HepG2 (cell line): ENCODE measurements at regions not wholly inside any gene's neighbourhood (a gene's known extent, or its start where the extent isn't known, plus 50 kb on each side); places are given as distances from the start of the nearest gene placed in this dataset.

ENCODE experiments used
- AGO2 ChIP-seq: fragments of 200-400 bp; formaldehyde crosslinking; optimal IDR thresholded peaks from 2 replicates; pipeline ENCODE3; 2017; ENCODE audit warnings: mild to moderate bottlenecking, low read depth, low read length, moderate library complexity
- FOXK1 ChIP-seq: sonication (generic); formaldehyde crosslinking; IDR thresholded peaks from 2 replicates; pipeline ENCODE4 v1.4.0; 2020; ENCODE audit warnings: low read depth, missing genetic modification reagents, borderline replicate concordance
- HOXA7 ChIP-seq: sonication (generic); formaldehyde crosslinking; IDR thresholded peaks from 2 replicates; pipeline ENCODE4 v1.8.1; 2022; ENCODE audit warnings: mild to moderate bottlenecking, missing genetic modification reagents, moderate library complexity
- KLF12 ChIP-seq: sonication (generic); formaldehyde crosslinking; IDR thresholded peaks from 2 replicates; pipeline ENCODE4 v1.4.0; 2020; ENCODE audit warnings: missing genetic modification reagents, borderline replicate concordance
- NPAS2 ChIP-seq: sonication (generic); formaldehyde crosslinking; IDR thresholded peaks from 2 replicates; pipeline ENCODE4 v1.8.0; 2022; ENCODE audit warnings: mild to moderate bottlenecking, missing genetic modification reagents, borderline replicate concordance
- STAT5B ChIP-seq: sonication (generic); formaldehyde crosslinking; IDR thresholded peaks from 2 replicates; pipeline ENCODE4 v1.4.0; 2020; ENCODE audit warnings: missing genetic modification reagents
- ZFP36 ChIP-seq: fragments of 150-350 bp; IDR thresholded peaks from 2 replicates; pipeline ENCODE4 v1.6.1; 2018; ENCODE audit warnings: borderline replicate concordance, low read length, low read depth; ENCODE audit not compliant: partially characterized antibody
- ZNF205 ChIP-seq: IDR thresholded peaks from 2 replicates; pipeline ENCODE4 v1.6.1; 2018; ENCODE audit warnings: missing biosample characterization, missing genetic modification reagents
- ZNF546 ChIP-seq: sonication (generic); formaldehyde crosslinking; conservative IDR thresholded peaks from 2 replicates; pipeline ENCODE4 v1.8.1; 2023; ENCODE audit warnings: mild to moderate bottlenecking, missing genetic modification reagents
- TF ChIP-seq, protein P1 (sequence below): sonication (generic); formaldehyde crosslinking; IDR thresholded peaks from 2 replicates; pipeline ENCODE4 v1.5.0; 2020; ENCODE audit warnings: mild to moderate bottlenecking, missing genetic modification reagents, borderline replicate concordance
- TF ChIP-seq, protein P2 (sequence below): sonication (generic); formaldehyde crosslinking; IDR thresholded peaks from 2 replicates; pipeline ENCODE4 v1.5.0; 2020; ENCODE audit warnings: missing genetic modification reagents
- TF ChIP-seq, protein P3 (sequence below): sonication (generic); formaldehyde crosslinking; IDR thresholded peaks from 2 replicates; pipeline ENCODE4 v1.4.0; 2020; ENCODE audit warnings: mild to moderate bottlenecking, low read depth, missing genetic modification reagents

DNA sequence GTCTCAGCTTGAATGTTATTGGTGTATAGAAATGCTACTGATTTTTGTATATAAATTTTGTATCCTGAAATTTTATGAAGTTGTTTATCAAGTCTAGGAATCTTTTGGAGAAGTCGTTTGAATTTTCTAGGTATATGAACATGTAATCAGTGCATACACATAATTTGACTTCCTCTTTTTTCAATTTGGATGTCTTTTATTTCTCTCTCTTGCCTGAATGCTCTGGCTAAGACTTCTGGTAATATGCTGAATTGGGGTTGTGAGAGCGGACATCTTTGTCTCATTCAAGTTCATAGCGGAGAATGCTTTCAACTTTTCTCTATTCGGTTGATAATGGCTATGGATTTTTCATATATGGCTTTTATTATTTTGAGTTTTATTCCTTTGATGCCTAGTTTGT is 100.9 kb upstream of the MCTP2 start (continued):
- TF ChIP-seq, protein P1, sequence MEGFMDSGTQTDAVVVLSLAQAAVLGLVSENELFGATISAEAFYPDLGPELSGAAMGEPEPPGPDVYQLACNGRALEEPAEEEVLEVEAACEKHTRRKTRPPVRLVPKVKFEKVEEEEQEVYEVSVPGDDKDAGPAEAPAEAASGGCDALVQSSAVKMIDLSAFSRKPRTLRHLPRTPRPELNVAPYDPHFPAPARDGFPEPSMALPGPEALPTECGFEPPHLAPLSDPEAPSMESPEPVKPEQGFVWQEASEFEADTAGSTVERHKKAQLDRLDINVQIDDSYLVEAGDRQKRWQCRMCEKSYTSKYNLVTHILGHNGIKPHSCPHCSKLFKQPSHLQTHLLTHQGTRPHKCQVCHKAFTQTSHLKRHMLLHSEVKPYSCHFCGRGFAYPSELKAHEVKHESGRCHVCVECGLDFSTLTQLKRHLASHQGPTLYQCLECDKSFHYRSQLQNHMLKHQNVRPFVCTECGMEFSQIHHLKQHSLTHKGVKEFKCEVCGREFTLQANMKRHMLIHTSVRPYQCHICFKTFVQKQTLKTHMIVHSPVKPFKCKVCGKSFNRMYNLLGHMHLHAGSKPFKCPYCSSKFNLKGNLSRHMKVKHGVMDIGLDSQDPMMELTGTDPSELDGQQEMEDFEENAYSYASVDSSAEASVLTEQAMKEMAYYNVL (CRISPR knock-in tag): no peak
- TF ChIP-seq ZNF546 (CRISPR knock-in tag) (no peak), STAT5B (CRISPR knock-in tag) (no peak), KLF12 (CRISPR knock-in tag) (no peak), AGO2 (no peak), NPAS2 (CRISPR knock-in tag) (no peak), FOXK1 (CRISPR knock-in tag) (no peak), ZNF205 (CRISPR knock-in tag) (no peak), ZFP36 (no peak), HOXA7 (CRISPR knock-in tag) (no peak)
- TF ChIP-seq, protein P2, sequence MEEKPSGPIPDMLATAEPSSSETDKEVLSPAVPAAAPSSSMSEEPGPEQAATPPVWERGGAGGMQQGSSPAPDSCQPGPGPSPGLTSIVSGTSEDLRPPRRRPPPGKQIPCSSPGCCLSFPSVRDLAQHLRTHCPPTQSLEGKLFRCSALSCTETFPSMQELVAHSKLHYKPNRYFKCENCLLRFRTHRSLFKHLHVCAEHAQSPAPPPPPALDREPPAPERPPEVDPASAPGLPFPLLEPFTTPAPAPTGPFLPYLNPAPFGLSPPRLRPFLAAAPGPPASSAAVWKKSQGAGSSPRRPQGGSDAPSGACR: no peak
- TF ChIP-seq, protein P3, sequence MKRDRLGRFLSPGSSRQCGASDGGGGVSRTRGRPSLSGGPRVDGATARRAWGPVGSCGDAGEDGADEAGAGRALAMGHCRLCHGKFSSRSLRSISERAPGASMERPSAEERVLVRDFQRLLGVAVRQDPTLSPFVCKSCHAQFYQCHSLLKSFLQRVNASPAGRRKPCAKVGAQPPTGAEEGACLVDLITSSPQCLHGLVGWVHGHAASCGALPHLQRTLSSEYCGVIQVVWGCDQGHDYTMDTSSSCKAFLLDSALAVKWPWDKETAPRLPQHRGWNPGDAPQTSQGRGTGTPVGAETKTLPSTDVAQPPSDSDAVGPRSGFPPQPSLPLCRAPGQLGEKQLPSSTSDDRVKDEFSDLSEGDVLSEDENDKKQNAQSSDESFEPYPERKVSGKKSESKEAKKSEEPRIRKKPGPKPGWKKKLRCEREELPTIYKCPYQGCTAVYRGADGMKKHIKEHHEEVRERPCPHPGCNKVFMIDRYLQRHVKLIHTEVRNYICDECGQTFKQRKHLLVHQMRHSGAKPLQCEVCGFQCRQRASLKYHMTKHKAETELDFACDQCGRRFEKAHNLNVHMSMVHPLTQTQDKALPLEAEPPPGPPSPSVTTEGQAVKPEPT: no peak
